SU-DHL-6 (cell line): ENCODE measurements at regions not wholly inside any gene's neighbourhood (a gene's known extent, or its start where the extent isn't known, plus 50 kb on each side); places are given as distances from the start of the nearest gene placed in this dataset.

Experiments
- H2AFZ ChIP-seq: fragments of 200-600 bp; sonication (generic); 2 replicates; pipeline ENCODE4 v1.6.1; 2014; ENCODE audit warnings: low read depth, mild to moderate bottlenecking, moderate library complexity, mixed read lengths, antibody characterized with exemption, low read length; ENCODE audit not compliant: severe bottlenecking
- H3F3A ChIP-seq: fragments of 200-600 bp; shearing (Covaris generic); 2 replicates; pipeline ENCODE4 v1.6.0; 2016; ENCODE audit warnings: antibody characterized with exemption, mild to moderate bottlenecking; ENCODE audit not compliant: insufficient read depth
- H3K27ac ChIP-seq: fragments of 200-600 bp; sonication (generic); 2 replicates; pipeline ENCODE4 v1.5.1; 2016; ENCODE audit warnings: low read depth, mild to moderate bottlenecking, low read length, moderate library complexity, mixed read lengths
- H3K27me3 ChIP-seq: fragments of 200-600 bp; sonication (generic), shearing (Covaris generic); 2 replicates; pipeline ENCODE4 v1.6.0; 2014; ENCODE audit warnings: mild to moderate bottlenecking, low read length
- H3K36me3 ChIP-seq: fragments of 200-600 bp; sonication (generic); 2 replicates; pipeline ENCODE4 v1.6.1; 2014; ENCODE audit warnings: mild to moderate bottlenecking, low read length, mixed read lengths
- H3K4me2 ChIP-seq: fragments of 300-600, 200-600 bp; shearing (Covaris generic), sonication (generic); 2 replicates; pipeline ENCODE4 v1.6.0; 2014; ENCODE audit warnings: low read length, low read depth, mild to moderate bottlenecking; ENCODE audit not compliant: poor library complexity, severe bottlenecking
- H3K4me3 ChIP-seq: fragments of 200-600 bp; sonication (generic); 2 replicates; pipeline ENCODE4 v1.5.1; 2014; ENCODE audit warnings: antibody characterized with exemption, low read length, mild to moderate bottlenecking, mixed read lengths; ENCODE audit not compliant: insufficient read depth, poor library complexity, severe bottlenecking
- H3K79me2 ChIP-seq: fragments of 200-600 bp; sonication (generic); 2 replicates; pipeline ENCODE4 v1.6.1; 2014; ENCODE audit warnings: mild to moderate bottlenecking, low read length, moderate library complexity; ENCODE audit not compliant: insufficient read depth
- H3K9ac ChIP-seq: fragments of 200-600 bp; sonication (generic); 2 replicates; pipeline ENCODE4 v1.7.0; 2014; ENCODE audit warnings: mild to moderate bottlenecking, low read length
- H3K9me2 ChIP-seq: fragments of 200-600 bp; sonication (generic); replicated peaks from 2 replicates; pipeline ENCODE4 v1.6.1; 2014; ENCODE audit warnings: low read length; ENCODE audit not compliant: insufficient read depth
- H3K9me3 ChIP-seq: fragments of 200-600 bp; sonication (generic); 2 replicates; pipeline ENCODE4 v1.6.1; 2014; ENCODE audit warnings: low read length, mixed read lengths; ENCODE audit not compliant: insufficient read depth
- H4K20me1 ChIP-seq: fragments of 200-600 bp; sonication (generic); 2 replicates; pipeline ENCODE4 v1.6.1; 2014; ENCODE audit warnings: low read depth, mild to moderate bottlenecking, antibody characterized with exemption, low read length, moderate library complexity, mixed read lengths
- EZH2phosphoT487 ChIP-seq: fragments of 200-600 bp; sonication (generic), shearing (Covaris generic); conservative IDR thresholded peaks from 2 replicates; pipeline ENCODE4 v1.6.1; 2018; ENCODE audit warnings: mild to moderate bottlenecking, antibody characterized with exemption, low read length, moderate library complexity, mixed read lengths
- TF ChIP-seq, protein P1 (sequence below): fragments of 200-600 bp; sonication (generic); IDR thresholded peaks from one replicate; pipeline ENCODE4 v1.5.1; 2017; ENCODE audit warnings: antibody characterized with exemption, mild to moderate bottlenecking, low read length, moderate library complexity; ENCODE audit not compliant: insufficient read depth, poor library complexity, severe bottlenecking

DNA sequence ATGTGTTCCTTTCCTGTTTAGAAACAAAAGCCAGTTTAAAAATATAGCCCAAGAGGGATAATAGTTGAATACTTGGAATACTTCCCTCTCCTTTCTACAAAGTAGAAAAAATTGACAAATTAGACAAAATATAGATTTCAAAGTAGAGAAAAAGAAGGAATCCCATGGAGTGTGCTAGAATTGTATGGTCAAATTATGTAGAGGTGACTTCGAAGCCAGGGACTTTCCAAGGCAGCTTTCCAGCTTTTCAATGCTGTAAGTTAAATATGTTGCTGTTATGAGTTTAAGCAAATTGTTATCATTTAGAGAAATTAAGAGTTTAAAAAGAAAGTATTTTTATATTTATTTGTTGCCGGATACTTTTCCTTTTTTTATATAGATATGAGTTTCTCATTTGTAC lies 415.5 kb upstream of the OPRM1 start:
- Histone ChIP-seq H3K9me2 (no peaks in the 10 kb centered on the region), H3K27ac (no peak overlapping the region), H3F3A (no peaks in the 10 kb centered on the region), H3K9me3 (no peaks in the 10 kb centered on the region), H3K36me3 (no peaks in the 10 kb centered on the region), H3K27me3 (no peaks in the 10 kb centered on the region), H3K4me3 (no peak overlapping the region), H3K9ac (no peak overlapping the region), H2AFZ (no peak overlapping the region), H3K4me2 (no peak overlapping the region), H3K79me2 (no peaks in the 10 kb centered on the region), H4K20me1 (no peaks in the 10 kb centered on the region)
- TF ChIP-seq, protein P1, sequence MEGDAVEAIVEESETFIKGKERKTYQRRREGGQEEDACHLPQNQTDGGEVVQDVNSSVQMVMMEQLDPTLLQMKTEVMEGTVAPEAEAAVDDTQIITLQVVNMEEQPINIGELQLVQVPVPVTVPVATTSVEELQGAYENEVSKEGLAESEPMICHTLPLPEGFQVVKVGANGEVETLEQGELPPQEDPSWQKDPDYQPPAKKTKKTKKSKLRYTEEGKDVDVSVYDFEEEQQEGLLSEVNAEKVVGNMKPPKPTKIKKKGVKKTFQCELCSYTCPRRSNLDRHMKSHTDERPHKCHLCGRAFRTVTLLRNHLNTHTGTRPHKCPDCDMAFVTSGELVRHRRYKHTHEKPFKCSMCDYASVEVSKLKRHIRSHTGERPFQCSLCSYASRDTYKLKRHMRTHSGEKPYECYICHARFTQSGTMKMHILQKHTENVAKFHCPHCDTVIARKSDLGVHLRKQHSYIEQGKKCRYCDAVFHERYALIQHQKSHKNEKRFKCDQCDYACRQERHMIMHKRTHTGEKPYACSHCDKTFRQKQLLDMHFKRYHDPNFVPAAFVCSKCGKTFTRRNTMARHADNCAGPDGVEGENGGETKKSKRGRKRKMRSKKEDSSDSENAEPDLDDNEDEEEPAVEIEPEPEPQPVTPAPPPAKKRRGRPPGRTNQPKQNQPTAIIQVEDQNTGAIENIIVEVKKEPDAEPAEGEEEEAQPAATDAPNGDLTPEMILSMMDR = no peak
- TF ChIP-seq EZH2phosphoT487 = no peak

DNA sequence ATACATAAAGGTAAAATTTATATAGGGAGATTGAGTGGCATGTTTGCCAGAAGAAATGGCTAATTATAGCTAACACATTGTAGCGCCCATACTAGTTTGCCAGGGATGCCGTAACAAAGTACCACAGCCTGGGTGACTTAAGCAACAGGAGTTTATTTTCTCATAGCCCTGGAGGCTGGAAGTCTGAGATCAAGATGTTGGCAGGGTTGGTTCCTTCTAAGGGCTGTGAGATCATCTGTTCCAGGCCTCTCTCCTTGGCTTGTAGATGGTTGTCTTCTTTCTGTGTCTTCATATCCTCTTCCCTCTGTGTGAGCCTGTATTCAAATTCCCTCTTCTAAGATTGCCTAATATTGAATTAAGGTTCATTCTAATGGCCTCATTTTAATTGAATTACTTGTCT lies 417.5 kb upstream of the OPRM1 start:
- Histone ChIP-seq H3K9ac (no peak overlapping the region), H3K27me3 (no peaks in the 10 kb centered on the region), H3K9me2 (no peaks in the 10 kb centered on the region), H3K79me2 (no peaks in the 10 kb centered on the region), H3K9me3 (no peaks in the 10 kb centered on the region), H4K20me1 (no peaks in the 10 kb centered on the region), H3K27ac (no peak overlapping the region), H3K36me3 (no peaks in the 10 kb centered on the region), H3K4me2 (no peak overlapping the region), H3F3A (no peaks in the 10 kb centered on the region), H2AFZ (no peak overlapping the region), H3K4me3 (no peak overlapping the region)
- TF ChIP-seq EZH2phosphoT487 = no peak
- TF ChIP-seq, protein P1 = no peak

DNA sequence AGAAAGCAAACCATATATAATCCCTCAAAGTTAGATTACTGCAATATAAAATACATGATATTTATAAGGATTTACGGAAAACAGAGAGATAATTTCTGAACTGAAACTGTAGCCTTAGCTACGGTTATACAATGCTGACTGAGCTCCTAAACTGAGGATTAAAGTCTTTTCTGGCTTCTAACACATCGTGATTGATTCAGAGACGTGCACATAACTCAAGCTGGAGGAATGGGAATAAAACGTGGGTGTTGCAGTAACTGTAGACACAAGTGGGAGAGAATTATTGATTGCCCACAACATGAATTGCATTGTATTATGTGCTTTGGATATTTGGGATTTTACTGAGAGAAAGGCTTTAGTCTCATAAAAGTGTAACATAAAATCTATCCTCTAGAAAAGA lies 418.0 kb upstream of the OPRM1 start:
- Histone ChIP-seq H3K9me3 (no peaks in the 10 kb centered on the region), H2AFZ (no peak overlapping the region), H3K36me3 (no peaks in the 10 kb centered on the region), H3F3A (no peaks in the 10 kb centered on the region), H3K79me2 (no peaks in the 10 kb centered on the region), H3K9ac (no peak overlapping the region), H3K27me3 (no peaks in the 10 kb centered on the region), H3K27ac (no peak overlapping the region), H4K20me1 (no peaks in the 10 kb centered on the region), H3K4me2 (no peak overlapping the region), H3K4me3 (no peak overlapping the region), H3K9me2 (no peaks in the 10 kb centered on the region)
- TF ChIP-seq, protein P1 = no peak
- TF ChIP-seq EZH2phosphoT487 = no peak
